B cell (primary cell): ENCODE measurements at regions not wholly inside any gene's neighbourhood (a gene's known extent, or its start where the extent isn't known, plus 50 kb on each side); places are given as distances from the start of the nearest gene placed in this dataset.

ENCODE experiments used
- ATAC-seq: fragments of 200-7000 bp; cut with Tn5 transposase; one replicate; pipeline ENCODE4 v1.10.0; 2021; ENCODE audit warnings: low read depth, mild to moderate bottlenecking, moderate number of reproducible peaks, moderate library complexity
- CTCF ChIA-PET: fragments of 350-600 bp; sonication (Branson Sonifier 250); formaldehyde crosslinking; loops from one replicate; lab custom pipeline; 2021; ENCODE audit warnings: antibody characterized with exemption, inconsistent platforms; lab: Charles Lee
- POLR2A ChIA-PET: fragments of 350-600 bp; sonication (Branson Sonifier 250); formaldehyde crosslinking; loops from one replicate; lab custom pipeline; 2021; ENCODE audit warnings: antibody characterized with exemption; lab: Charles Lee
- DNase-seq: peaks from one replicate; pipeline ENCODE4 v3.0.0; 2013
- H2AFZ ChIP-seq: 2 replicates; pipeline ENCODE4 v1.6.1; 2012; ENCODE audit warnings: mild to moderate bottlenecking, low read depth, low read length; ENCODE audit not compliant: insufficient read depth, poor library complexity, severe bottlenecking
- H3K27ac ChIP-seq, 2 donors: 1 replicate in 1 of 2; 2 replicates in 1 of 2; pipeline ENCODE4 v1.5.1; 2012 to 2013; ENCODE audit warnings: low read length in 2 of 2, mild to moderate bottlenecking in 2 of 2, moderate library complexity in 1 of 2
- H3K27me3 ChIP-seq, 4 experiments: fragments of 200-600 bp in 1 of 4; sonication (generic) in 1 of 4; replicated peaks in 1 of 4; 1 replicate in 2 of 4; 2 replicates in 2 of 4; pipeline versions ENCODE4 v1.6.1 to v1.7.0; 2013 to 2016; ENCODE audit warnings: low read length in 3 of 4, mild to moderate bottlenecking in 2 of 4, mixed read lengths in 1 of 4, moderate library complexity in 1 of 4; ENCODE audit not compliant: insufficient read depth in 4 of 4, control insufficient read depth in 3 of 4; ENCODE audit errors: control extremely low read depth in 1 of 4
- H3K36me3 ChIP-seq, 2 experiments: replicated peaks in 1 of 2; 1 replicate in 1 of 2; 2 replicates in 1 of 2; pipeline versions ENCODE4 v1.6.1 to v1.7.1; 2013; ENCODE audit warnings: low read length in 1 of 2; ENCODE audit not compliant: insufficient read depth in 2 of 2, control insufficient read depth in 1 of 2; ENCODE audit errors: control extremely low read depth in 1 of 2, extremely low read depth in 1 of 2
- H3K4me1 ChIP-seq, 2 donors: fragments of 200-600 bp in 1 of 2; sonication (generic) in 1 of 2; 1 replicate in 1 of 2; 2 replicates in 1 of 2; pipeline versions ENCODE4 v1.5.1 to v1.6.1; 2013 to 2017; ENCODE audit warnings: low read length in 2 of 2; ENCODE audit not compliant: control insufficient read depth in 2 of 2, insufficient read depth in 2 of 2
- H3K4me2 ChIP-seq: replicated peaks from 2 replicates; pipeline ENCODE3; 2012; ENCODE audit warnings: mild to moderate bottlenecking, low read depth, low read length; ENCODE audit not compliant: poor library complexity, severe bottlenecking
- H3K4me3 ChIP-seq, 5 experiments: fragments of 200-600 bp in 1 of 5; sonication (generic) in 1 of 5; 1 replicate in 3 of 5; 2 replicates in 2 of 5; pipeline versions ENCODE4 v1.5.1 to v1.7.0; 2011 to 2016; ENCODE audit warnings: low read length in 4 of 5, mild to moderate bottlenecking in 4 of 5, low read depth in 2 of 5, control low read depth in 1 of 5, moderate library complexity in 1 of 5; ENCODE audit not compliant: insufficient read depth in 1 of 5; ENCODE audit errors: control extremely low read depth in 1 of 5, extremely low read depth in 1 of 5
- H3K79me2 ChIP-seq: fragments of 200-600 bp; sonication (generic); one replicate; pipeline ENCODE4 v1.6.0; 2016; ENCODE audit warnings: low read length; ENCODE audit not compliant: control insufficient read depth, insufficient read depth
- H3K9ac ChIP-seq: fragments of 200-600 bp; sonication (generic); 2 replicates; pipeline ENCODE4 v1.6.1; 2017; ENCODE audit warnings: mild to moderate bottlenecking, low read length, moderate library complexity
- H3K9me3 ChIP-seq, 3 donors: one replicate each; pipeline versions ENCODE4 v1.6.1 to v1.7.1; 2013; ENCODE audit warnings: low read length in 2 of 3; ENCODE audit not compliant: control insufficient read depth in 2 of 3, insufficient read depth in 1 of 3; ENCODE audit errors: control extremely low read depth in 1 of 3
- H4K20me1 ChIP-seq: 2 replicates; pipeline ENCODE4 v1.6.0; 2012; ENCODE audit warnings: mild to moderate bottlenecking, low read length; ENCODE audit not compliant: insufficient read depth, control insufficient read depth, poor library complexity, severe bottlenecking
- H3K27ac Mint-ChIP-seq: one replicate; pipeline ENCODE4 v1.8.0; 2021; ENCODE audit warnings: mixed read lengths
- H3K27me3 Mint-ChIP-seq: one replicate; pipeline ENCODE4 v1.8.0; 2021; ENCODE audit warnings: mixed read lengths
- H3K4me1 Mint-ChIP-seq: one replicate; pipeline ENCODE4 v1.8.0; 2021; ENCODE audit warnings: mixed read lengths
- H3K4me3 Mint-ChIP-seq: one replicate; pipeline ENCODE4 v1.8.0; 2021; ENCODE audit warnings: mixed read lengths
- H3K9me3 Mint-ChIP-seq: one replicate; pipeline ENCODE4 v1.8.0; 2022; ENCODE audit warnings: mixed read lengths; ENCODE audit not compliant: insufficient read depth
- EZH2 ChIP-seq: IDR thresholded peaks from 2 replicates; pipeline ENCODE4 v1.6.1; 2012; ENCODE audit warnings: borderline replicate concordance, low read depth, mild to moderate bottlenecking, moderate library complexity, low read length; ENCODE audit not compliant: insufficient read depth, poor library complexity, severe bottlenecking
- WGBS: methylation state at CpG from one replicate; pipeline ENCODE4 v1.1.5; 2013; ENCODE audit warnings: missing lambda C conversion rate; ENCODE audit not compliant: insufficient coverage; 5-methylcytosine and 5-hydroxymethylcytosine counted together
- intact Hi-C: fragments of 100-400 bp; cut with micrococcal nuclease; formaldehyde crosslinking; loops from one replicate; pipeline ENCODE4 v1.10.0; 2022
- TF ChIP-seq, protein P1 (sequence below): fragments of 200-600 bp; IDR thresholded peaks from one replicate; pipeline ENCODE4 v1.8.0; 2022; ENCODE audit warnings: antibody characterized with exemption, mild to moderate bottlenecking

DNA sequence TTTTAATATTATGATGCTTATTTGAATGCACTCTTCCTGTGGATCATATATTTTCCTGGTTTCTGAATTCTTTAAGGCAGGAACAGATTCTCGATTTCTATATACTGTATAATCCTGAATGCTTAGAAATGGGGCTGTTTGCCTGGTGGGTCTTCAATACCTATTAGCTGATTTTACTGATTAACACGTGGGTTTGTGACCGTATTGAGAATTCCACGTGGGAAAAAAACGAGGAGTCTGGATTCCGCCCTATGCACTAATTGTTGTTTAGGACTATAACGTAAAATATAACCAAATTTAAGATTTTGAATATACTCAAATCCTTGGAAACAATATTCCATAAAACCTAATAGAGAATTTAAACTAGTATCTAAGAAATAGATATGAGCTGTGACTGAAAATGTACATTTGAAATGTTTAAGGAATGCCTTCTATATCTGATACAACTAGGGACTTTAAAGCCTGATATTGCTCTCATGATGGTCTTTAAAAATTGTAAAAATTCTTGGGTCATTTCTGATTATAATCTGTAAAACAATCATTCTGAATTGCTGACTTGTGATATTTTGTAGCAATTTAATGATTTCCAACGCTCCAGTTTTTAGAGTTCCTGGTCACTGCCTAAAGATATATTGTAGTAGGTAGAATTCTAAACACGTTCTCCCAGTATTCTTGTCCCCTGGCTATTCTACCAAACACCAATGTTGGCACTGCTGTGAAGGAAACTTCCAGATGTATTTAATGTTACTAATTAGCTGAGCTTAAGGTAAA is 93.6 kb upstream of the NOX3 start:
- Histone ChIP-seq H3K79me2 (no peaks in the 10 kb centered on the region), H3K36me3 (no peaks in the 10 kb centered on the region), H4K20me1 (no peaks in the 10 kb centered on the region), H3K27me3 (no peaks in the 10 kb centered on the region), H2AFZ (no peak overlapping the region), H3K4me3 (no peak overlapping the region), H3K27ac (no peak overlapping the region), H3K4me2 (no peak overlapping the region), H3K9ac (no peak overlapping the region), H3K4me1 (no peaks in the 10 kb centered on the region), H3K9me3 (no peaks in the 10 kb centered on the region)
- Mint-ChIP-seq H3K27ac (no peak overlapping the region), H3K9me3 (no peaks in the 10 kb centered on the region), H3K27me3 (peaks cover 3% of the 10 kb centered on the region), H3K4me3 (no peak overlapping the region), H3K4me1 (no peaks in the 10 kb centered on the region)
- intact Hi-C loops, result no loop called here
- DNase-seq (no peak), ATAC-seq (no peak)
- ChIA-PET POLR2A (no interaction called here), CTCF (no interaction called here)
- TF ChIP-seq, protein P1, sequence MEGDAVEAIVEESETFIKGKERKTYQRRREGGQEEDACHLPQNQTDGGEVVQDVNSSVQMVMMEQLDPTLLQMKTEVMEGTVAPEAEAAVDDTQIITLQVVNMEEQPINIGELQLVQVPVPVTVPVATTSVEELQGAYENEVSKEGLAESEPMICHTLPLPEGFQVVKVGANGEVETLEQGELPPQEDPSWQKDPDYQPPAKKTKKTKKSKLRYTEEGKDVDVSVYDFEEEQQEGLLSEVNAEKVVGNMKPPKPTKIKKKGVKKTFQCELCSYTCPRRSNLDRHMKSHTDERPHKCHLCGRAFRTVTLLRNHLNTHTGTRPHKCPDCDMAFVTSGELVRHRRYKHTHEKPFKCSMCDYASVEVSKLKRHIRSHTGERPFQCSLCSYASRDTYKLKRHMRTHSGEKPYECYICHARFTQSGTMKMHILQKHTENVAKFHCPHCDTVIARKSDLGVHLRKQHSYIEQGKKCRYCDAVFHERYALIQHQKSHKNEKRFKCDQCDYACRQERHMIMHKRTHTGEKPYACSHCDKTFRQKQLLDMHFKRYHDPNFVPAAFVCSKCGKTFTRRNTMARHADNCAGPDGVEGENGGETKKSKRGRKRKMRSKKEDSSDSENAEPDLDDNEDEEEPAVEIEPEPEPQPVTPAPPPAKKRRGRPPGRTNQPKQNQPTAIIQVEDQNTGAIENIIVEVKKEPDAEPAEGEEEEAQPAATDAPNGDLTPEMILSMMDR, result no peak
- TF ChIP-seq EZH2, result no peak
- 100% methylated on average over 1 of the region's 9 CpGs for WGBS

DNA sequence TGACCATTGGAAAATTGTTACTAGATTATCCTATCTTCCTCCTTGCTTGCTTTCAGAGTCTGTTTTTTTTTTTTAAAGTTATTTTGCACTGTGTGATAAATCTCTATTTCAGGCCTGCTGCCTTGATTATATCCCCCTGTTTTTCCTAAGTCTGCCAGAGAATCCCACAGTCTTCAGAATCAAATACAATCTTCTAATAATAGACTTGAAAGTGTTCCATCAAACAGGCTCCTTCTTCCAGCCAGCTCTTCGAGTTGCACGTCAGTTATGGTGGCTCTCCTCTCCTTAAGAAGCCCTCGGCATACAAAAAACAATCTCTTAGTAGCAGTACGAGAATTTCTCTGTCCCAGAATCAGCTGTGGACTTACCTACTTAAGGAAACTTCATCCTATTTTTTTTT is 92.9 kb upstream of the NOX3 start:
- Mint-ChIP-seq H3K27ac (no peak overlapping the region), H3K9me3 (no peaks in the 10 kb centered on the region), H3K4me1 (no peaks in the 10 kb centered on the region), H3K4me3 (no peak overlapping the region), H3K27me3 (peaks cover 3% of the 10 kb centered on the region)
- ATAC-seq (no peak), DNase-seq (no peak)
- intact Hi-C loops, result no loop called here
- Histone ChIP-seq H3K9me3 (no peaks in the 10 kb centered on the region), H3K4me1 (no peaks in the 10 kb centered on the region), H3K4me3 (no peak overlapping the region), H3K79me2 (no peaks in the 10 kb centered on the region), H3K27me3 (no peaks in the 10 kb centered on the region), H3K36me3 (no peaks in the 10 kb centered on the region), H2AFZ (no peak overlapping the region), H3K9ac (no peak overlapping the region), H3K4me2 (no peak overlapping the region), H3K27ac (no peak overlapping the region), H4K20me1 (no peaks in the 10 kb centered on the region)
- CTCF ChIA-PET, result no interaction called here
- TF ChIP-seq EZH2, result no peak
- TF ChIP-seq, protein P1, result no peak
- POLR2A ChIA-PET, result no interaction called here
- 95% methylated on average over 4 of the region's 4 CpGs for WGBS
